Liver (tissue), 8 donors: ENCODE measurements at regions not wholly inside any gene's neighbourhood (a gene's known extent, or its start where the extent isn't known, plus 50 kb on each side); places are given as distances from the start of the nearest gene placed in this dataset.

Source experiments
- DNase-seq: peaks from one replicate; pipeline ENCODE4 v3.0.0-alpha.2; 2017; ENCODE audit warnings: low spot score
- H3K27ac ChIP-seq, 2 donors: one replicate each; pipeline ENCODE4 v1.7.0; 2013; ENCODE audit warnings: inconsistent platforms in 2 of 2, low read length in 2 of 2, control low read depth in 1 of 2, low read depth in 1 of 2, mild to moderate bottlenecking in 1 of 2
- H3K27me3 ChIP-seq, 4 donors: one replicate each; pipeline versions ENCODE4 v1.6.1 to v1.7.0; 2013; ENCODE audit warnings: low read length in 3 of 4, inconsistent platforms in 1 of 4, mild to moderate bottlenecking in 1 of 4, moderate library complexity in 1 of 4; ENCODE audit not compliant: control insufficient read depth in 4 of 4, insufficient read depth in 4 of 4
- H3K36me3 ChIP-seq, 4 donors: one replicate each; pipeline versions ENCODE4 v1.6.1 to v1.7.0; 2013; ENCODE audit warnings: low read length in 3 of 4, mild to moderate bottlenecking in 3 of 4, low read depth in 1 of 4, moderate library complexity in 1 of 4; ENCODE audit not compliant: control insufficient read depth in 4 of 4, insufficient read depth in 3 of 4
- H3K4me1 ChIP-seq, 4 donors: one replicate each; pipeline versions ENCODE4 v1.6.1 to v1.7.0; 2013; ENCODE audit warnings: low read length in 3 of 4, mild to moderate bottlenecking in 3 of 4, moderate library complexity in 1 of 4; ENCODE audit not compliant: control insufficient read depth in 4 of 4, insufficient read depth in 4 of 4
- H3K4me3 ChIP-seq, 3 donors: one replicate each; pipeline versions ENCODE4 v1.6.1 to v1.7.0; 2013; ENCODE audit warnings: low read length in 3 of 3, control low read depth in 1 of 3, low read depth in 1 of 3, mild to moderate bottlenecking in 1 of 3
- H3K9ac ChIP-seq, 2 donors: one replicate each; pipeline ENCODE4 v1.7.0; 2013; ENCODE audit warnings: low read length in 2 of 2, mild to moderate bottlenecking in 2 of 2, moderate library complexity in 2 of 2, control low read depth in 1 of 2, low read depth in 1 of 2
- H3K9me3 ChIP-seq, 4 donors: one replicate each; pipeline versions ENCODE4 v1.6.1 to v1.7.0; 2013; ENCODE audit warnings: low read length in 3 of 4; ENCODE audit not compliant: control insufficient read depth in 4 of 4
- GABPA ChIP-seq, 2 donors: IDR thresholded peaks in 1 of 2; conservative IDR thresholded peaks in 1 of 2; 2 replicates each; pipeline ENCODE4 v1.6.1; 2016; ENCODE audit warnings: antibody characterized with exemption in 2 of 2, mild to moderate bottlenecking in 1 of 2, moderate library complexity in 1 of 2
- HNF4A ChIP-seq, 2 donors: conservative IDR thresholded peaks; 2 replicates each; pipeline ENCODE4 v1.6.1; 2016; ENCODE audit warnings: antibody characterized with exemption in 2 of 2, mild to moderate bottlenecking in 2 of 2
- HNF4G ChIP-seq: IDR thresholded peaks from 2 replicates; pipeline ENCODE4 v1.6.1; 2016; ENCODE audit warnings: antibody characterized with exemption
- JUND ChIP-seq, 2 donors: IDR thresholded peaks; 2 replicates each; pipeline ENCODE4 v1.6.1; 2016; ENCODE audit warnings: antibody characterized with exemption in 2 of 2
- NR2F2 ChIP-seq: IDR thresholded peaks from 2 replicates; pipeline ENCODE4 v1.6.1; 2016; ENCODE audit warnings: antibody characterized with exemption
- REST ChIP-seq: IDR thresholded peaks from 2 replicates; pipeline ENCODE4 v1.6.1; 2016; ENCODE audit warnings: antibody characterized with exemption, mild to moderate bottlenecking
- RXRA ChIP-seq, 2 donors: IDR thresholded peaks; 2 replicates each; pipeline ENCODE4 v1.6.1; 2017 to 2018; ENCODE audit warnings: antibody characterized with exemption in 2 of 2, mild to moderate bottlenecking in 1 of 2
- SP1 ChIP-seq: IDR thresholded peaks from 2 replicates; pipeline ENCODE4 v1.6.1; 2018; ENCODE audit warnings: antibody characterized with exemption, mild to moderate bottlenecking
- TAF1 ChIP-seq: conservative IDR thresholded peaks from 2 replicates; pipeline ENCODE4 v1.6.1; 2016; ENCODE audit warnings: antibody characterized with exemption, mild to moderate bottlenecking
- YY1 ChIP-seq: IDR thresholded peaks from 2 replicates; pipeline ENCODE4 v1.6.1; 2016; ENCODE audit warnings: antibody characterized with exemption, mild to moderate bottlenecking
- WGBS: extraction: QIAGEN DNeasy Blood & Tissue Kit; methylation state at CpG from one replicate; pipeline ENCODE4 v1.1.7; 2013; 5-methylcytosine and 5-hydroxymethylcytosine counted together
- TF ChIP-seq, protein P1 (sequence below): IDR thresholded peaks from 2 replicates; pipeline ENCODE4 v1.6.1; 2016; ENCODE audit warnings: antibody characterized with exemption
- TF ChIP-seq, protein P2 (sequence below): IDR thresholded peaks from 2 replicates; pipeline ENCODE4 v1.6.1; 2016; ENCODE audit warnings: antibody characterized with exemption
- TF ChIP-seq, protein P3 (sequence below): fragments of 150-350 bp; IDR thresholded peaks from 2 replicates; pipeline ENCODE4 v1.5.1; 2017; ENCODE audit warnings: improper control_type of control experiment, low read depth, low read length; ENCODE audit not compliant: missing input control
- donor health status: healthy.
- donor health status: healthy.
- donor health status: healthy.
- donor health status: healthy.
- donor health status: healthy.

DNA sequence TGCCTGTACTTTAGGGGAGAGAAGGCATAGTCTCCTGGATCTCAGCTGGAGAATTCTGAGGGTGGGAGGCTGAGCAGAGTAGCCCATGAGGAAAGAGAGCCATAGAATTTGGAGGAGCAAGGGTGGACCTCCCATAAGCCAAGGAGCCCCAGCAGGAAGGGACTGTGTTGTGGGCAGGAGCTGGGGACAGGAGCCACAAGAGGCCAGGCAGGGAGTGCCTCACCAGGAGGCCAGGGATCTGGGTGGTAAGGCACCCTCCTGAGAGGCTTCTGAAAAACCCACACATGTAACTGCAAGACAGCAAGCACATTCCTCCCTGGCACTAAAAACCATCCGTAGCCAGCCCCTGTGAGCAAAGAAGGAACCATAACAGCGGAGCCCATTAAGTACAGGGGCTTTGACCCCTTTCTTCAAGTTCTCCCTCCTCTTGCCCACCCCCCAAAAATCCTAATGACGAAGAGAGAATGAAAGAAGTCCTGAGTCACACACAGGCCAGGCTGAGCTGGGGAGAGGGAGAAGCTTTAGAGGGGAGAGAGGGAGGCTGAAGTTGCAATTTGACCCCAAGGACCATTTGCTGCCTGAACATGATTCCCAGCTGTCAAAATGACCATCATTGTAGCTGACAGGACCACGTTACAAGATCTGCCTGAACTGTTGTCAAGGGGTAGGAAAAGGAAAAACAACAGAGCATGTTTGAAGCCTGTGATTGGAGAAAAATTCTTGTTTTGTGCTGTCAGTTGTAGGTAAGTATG is 82.6 kb downstream of the TRIM42 start:
- no peak for DNase-seq
- no peaks in the 10 kb centered on the region for H3K9me3 ChIP-seq
- no peak overlapping the region for H3K27ac ChIP-seq
- H3K4me3 ChIP-seq = no peak overlapping the region
- no peaks in the 10 kb centered on the region for H3K4me1 ChIP-seq
- WGBS = 85% methylated on average over 4 of the region's 4 CpGs
- TF ChIP-seq TAF1 (no peak), RXRA (IDR thresholded peaks at IDR 0.05) (no peak), YY1 (no peak), HNF4G (no peak), NR2F2 (no peak), HNF4A (conservative IDR thresholded peaks at IDR 0.05) (no peak), JUND (IDR thresholded peaks at IDR 0.05) (no peak), GABPA (IDR thresholded peaks at IDR 0.05 in 1 of 2, conservative IDR thresholded peaks at IDR 0.05 in 1 of 2) (no peak), SP1 (no peak)
- TF ChIP-seq, protein P1, sequence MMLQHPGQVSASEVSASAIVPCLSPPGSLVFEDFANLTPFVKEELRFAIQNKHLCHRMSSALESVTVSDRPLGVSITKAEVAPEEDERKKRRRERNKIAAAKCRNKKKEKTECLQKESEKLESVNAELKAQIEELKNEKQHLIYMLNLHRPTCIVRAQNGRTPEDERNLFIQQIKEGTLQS = no peak
- TF ChIP-seq, protein P2, sequence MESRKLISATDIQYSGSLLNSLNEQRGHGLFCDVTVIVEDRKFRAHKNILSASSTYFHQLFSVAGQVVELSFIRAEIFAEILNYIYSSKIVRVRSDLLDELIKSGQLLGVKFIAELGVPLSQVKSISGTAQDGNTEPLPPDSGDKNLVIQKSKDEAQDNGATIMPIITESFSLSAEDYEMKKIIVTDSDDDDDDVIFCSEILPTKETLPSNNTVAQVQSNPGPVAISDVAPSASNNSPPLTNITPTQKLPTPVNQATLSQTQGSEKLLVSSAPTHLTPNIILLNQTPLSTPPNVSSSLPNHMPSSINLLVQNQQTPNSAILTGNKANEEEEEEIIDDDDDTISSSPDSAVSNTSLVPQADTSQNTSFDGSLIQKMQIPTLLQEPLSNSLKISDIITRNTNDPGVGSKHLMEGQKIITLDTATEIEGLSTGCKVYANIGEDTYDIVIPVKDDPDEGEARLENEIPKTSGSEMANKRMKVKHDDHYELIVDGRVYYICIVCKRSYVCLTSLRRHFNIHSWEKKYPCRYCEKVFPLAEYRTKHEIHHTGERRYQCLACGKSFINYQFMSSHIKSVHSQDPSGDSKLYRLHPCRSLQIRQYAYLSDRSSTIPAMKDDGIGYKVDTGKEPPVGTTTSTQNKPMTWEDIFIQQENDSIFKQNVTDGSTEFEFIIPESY = no peak
- TF ChIP-seq, protein P3, sequence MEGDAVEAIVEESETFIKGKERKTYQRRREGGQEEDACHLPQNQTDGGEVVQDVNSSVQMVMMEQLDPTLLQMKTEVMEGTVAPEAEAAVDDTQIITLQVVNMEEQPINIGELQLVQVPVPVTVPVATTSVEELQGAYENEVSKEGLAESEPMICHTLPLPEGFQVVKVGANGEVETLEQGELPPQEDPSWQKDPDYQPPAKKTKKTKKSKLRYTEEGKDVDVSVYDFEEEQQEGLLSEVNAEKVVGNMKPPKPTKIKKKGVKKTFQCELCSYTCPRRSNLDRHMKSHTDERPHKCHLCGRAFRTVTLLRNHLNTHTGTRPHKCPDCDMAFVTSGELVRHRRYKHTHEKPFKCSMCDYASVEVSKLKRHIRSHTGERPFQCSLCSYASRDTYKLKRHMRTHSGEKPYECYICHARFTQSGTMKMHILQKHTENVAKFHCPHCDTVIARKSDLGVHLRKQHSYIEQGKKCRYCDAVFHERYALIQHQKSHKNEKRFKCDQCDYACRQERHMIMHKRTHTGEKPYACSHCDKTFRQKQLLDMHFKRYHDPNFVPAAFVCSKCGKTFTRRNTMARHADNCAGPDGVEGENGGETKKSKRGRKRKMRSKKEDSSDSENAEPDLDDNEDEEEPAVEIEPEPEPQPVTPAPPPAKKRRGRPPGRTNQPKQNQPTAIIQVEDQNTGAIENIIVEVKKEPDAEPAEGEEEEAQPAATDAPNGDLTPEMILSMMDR = no peak
- H3K9ac ChIP-seq = no peak overlapping the region
- peaks cover 0 to 2% (median 0%) of the 10 kb centered on the region in 4 donors for H3K27me3 ChIP-seq
- no peaks in the 10 kb centered on the region for H3K36me3 ChIP-seq

GRCh38 chr3:140761076-140761639 is 83.3 kb downstream of the TRIM42 start:
- WGBS = 75% methylated on average over 4 of the region's 4 CpGs
- Histone ChIP-seq H3K9me3 (no peaks in the 10 kb centered on the region), H3K27ac (no peak overlapping the region), H3K4me3 (no peak overlapping the region), H3K27me3 (peaks cover 0 to 2% (median 0%) of the 10 kb centered on the region in 4 donors), H3K9ac (no peak overlapping the region), H3K4me1 (no peaks in the 10 kb centered on the region), H3K36me3 (no peaks in the 10 kb centered on the region)
- TF ChIP-seq HNF4A (conservative IDR thresholded peaks at IDR 0.05) (no peak), REST (no peak)
- TF ChIP-seq, protein P2 = no peak
- no peak for DNase-seq
